ENCODE measurements at regions not wholly inside any gene's neighbourhood (a gene's known extent, or its start where the extent isn't known, plus 50 kb on each side); places are given as distances from the start of the nearest gene placed in this dataset.
A peak's percentile ranks its signal among the peaks of the same experiment; 100 is the strongest.
"Not testable (repeated sequence)": the region's sequence is repeated elsewhere in the genome, so short reads cannot be mapped to it uniquely, and the experiment has no call there.

- Histone ChIP-seq H3K4me3 (no peak overlapping the region), H3K27ac (peak overlapping the region in 6 of 21 experiments; percentile 8 to 80 (median 30))
Observed at GRCh38 chr11:86749821-86750401, 50.4 kb upstream of the PRSS23 start.

- Histone ChIP-seq H3K4me3 (no peak overlapping the region), H3K27ac (peak overlapping the region in 9 of 21 experiments; percentile 3 to 80 (median 39))
Observed at GRCh38 chr11:86749376-86749775, 51.0 kb upstream of the PRSS23 start.

- Histone ChIP-seq H3K4me3 (no peak overlapping the region), H3K27ac (peak overlapping the region in 5 of 21 experiments; percentile 11 to 80 (median 53))
Observed at GRCh38 chr11:86748296-86748695, 52.0 kb upstream of the PRSS23 start.

- Histone ChIP-seq H3K4me3 (no peak overlapping the region), H3K27ac (peak overlapping the region in 5 of 21 experiments; percentile 10 to 63 (median 53))
Observed at GRCh38 chr11:86747801-86748200, 52.5 kb upstream of the PRSS23 start.

GRCh38 chr11:86746514-86746913 lies 53.8 kb upstream of the PRSS23 start:
- Histone ChIP-seq H3K4me3 (no peak overlapping the region), H3K27ac (peak overlapping the region in 5 of 21 experiments; percentile 17 to 63 (median 38))

- no peak overlapping the region for H3K4me3 ChIP-seq
- H3K27ac ChIP-seq = peak overlapping the region in 3 of 21 experiments; percentile 39 to 95 (median 41)
Observed at GRCh38 chr11:86745571-86745970, 54.8 kb upstream of the PRSS23 start.

- H3K4me3 ChIP-seq = no peak overlapping the region
- peak overlapping the region in 20 of 21 experiments; percentile 23 to 95 (median 74) for H3K27ac ChIP-seq
Observed at GRCh38 chr11:86743223-86744118, 56.9 kb upstream of the PRSS23 start.

- Histone ChIP-seq H3K27ac (peak overlapping the region in 17 of 21 experiments; percentile 56 to 95 (median 78)), H3K4me3 (no peak overlapping the region)
Observed at GRCh38 chr11:86741839-86742805, 58.2 kb upstream of the PRSS23 start.

GRCh38 chr11:86741484-86741835 lies 58.9 kb upstream of the PRSS23 start:
- Histone ChIP-seq H3K27ac (peak overlapping the region in 20 of 21 experiments; percentile 65 to 95 (median 78)), H3K4me3 (no peak overlapping the region)

- peak overlapping the region in 20 of 21 experiments; percentile 65 to 95 (median 78) for H3K27ac ChIP-seq
- H3K4me3 ChIP-seq = no peak overlapping the region
Observed at GRCh38 chr11:86740628-86741483, 59.5 kb upstream of the PRSS23 start.

- no peak overlapping the region for H3K4me3 ChIP-seq
- H3K27ac ChIP-seq = peak overlapping the region in 11 of 21 experiments; percentile 18 to 95 (median 47)
Observed at GRCh38 chr11:86738568-86738967, 61.8 kb upstream of the PRSS23 start.

- H3K27ac ChIP-seq = peak overlapping the region in 16 of 21 experiments; percentile 11 to 95 (median 57)
Observed at GRCh38 chr11:86737737-86738136, 62.6 kb upstream of the PRSS23 start.

GRCh38 chr11:86737230-86737629 lies 63.1 kb upstream of the PRSS23 start:
- peak overlapping the region in 14 of 21 experiments; percentile 11 to 95 (median 65) for H3K27ac ChIP-seq
- no peak overlapping the region for H3K4me3 ChIP-seq

More at GRCh38 chr11:86737737-86738136, 62.6 kb upstream of the PRSS23 start:
- H3K4me3 ChIP-seq = no peak overlapping the region

GRCh38 chr11:86736291-86737143 lies 63.8 kb upstream of the PRSS23 start:
- Histone ChIP-seq H3K27ac (peak overlapping the region in 11 of 21 experiments; percentile 16 to 95 (median 64)), H3K4me3 (no peak overlapping the region)

GRCh38 chr11:86735451-86736290 lies 63.3 kb upstream of the ME3 start:
- Histone ChIP-seq H3K27ac (peak overlapping the region in 2 of 21 experiments; percentile 56 to 95), H3K4me3 (no peak overlapping the region)

GRCh38 chr11:86732739-86733138 lies 60.3 kb upstream of the ME3 start:
- H3K4me3 ChIP-seq, H3K27ac ChIP-seq: not testable (repeated sequence)

- H3K27ac ChIP-seq, H3K4me3 ChIP-seq: not testable (repeated sequence)
Observed at GRCh38 chr11:86732286-86732685, 59.9 kb upstream of the ME3 start.

All from skin epidermis (tissue), 12 donors.